ENCODE measurements at regions not wholly inside any gene's neighbourhood (a gene's known extent, or its start where the extent isn't known, plus 50 kb on each side); places are given as distances from the start of the nearest gene placed in this dataset.

GRCh38 chr14:104436741-104437701, 142.5 kb upstream of the C14orf180 start:
- TF ChIP-seq POLR2A (IDR thresholded peaks at IDR 0.05) (no peak), CTCF (IDR thresholded peaks at IDR 0.05) (no peak), POLR2AphosphoS5 (IDR thresholded peaks at IDR 0.05) (no peak)

Measured in breast epithelium (tissue), 3 donors.